SK-N-SH (cell line): ENCODE measurements at regions not wholly inside any gene's neighbourhood (a gene's known extent, or its start where the extent isn't known, plus 50 kb on each side); places are given as distances from the start of the nearest gene placed in this dataset.

Source experiments
- ELF1 ChIP-seq: IDR thresholded peaks from 2 replicates; pipeline ENCODE4 v1.4.0; 2012
- FOXM1 ChIP-seq: IDR thresholded peaks from 2 replicates; pipeline ENCODE4 v1.4.0; 2012; ENCODE audit warnings: low read depth, mild to moderate bottlenecking
- NFIC ChIP-seq: IDR thresholded peaks from 2 replicates; pipeline ENCODE4 v1.4.0; 2012; ENCODE audit warnings: borderline replicate concordance
- RCOR1 ChIP-seq: fragments of 150-350 bp; IDR thresholded peaks from 2 replicates; pipeline ENCODE4 v1.6.1; 2017; ENCODE audit warnings: antibody characterized with exemption, low read length
- SMC3 ChIP-seq: IDR thresholded peaks from 2 replicates; pipeline ENCODE4 v1.6.1; 2012; ENCODE audit warnings: low read depth, low read length, improper control_type of control experiment
- TF ChIP-seq, protein P1 (sequence below): fragments of 200-600 bp; sonication (generic); IDR thresholded peaks from 2 replicates; pipeline ENCODE4 v1.6.1; 2017; ENCODE audit warnings: antibody characterized with exemption, mild to moderate bottlenecking, moderate library complexity

- TF ChIP-seq, protein P1, sequence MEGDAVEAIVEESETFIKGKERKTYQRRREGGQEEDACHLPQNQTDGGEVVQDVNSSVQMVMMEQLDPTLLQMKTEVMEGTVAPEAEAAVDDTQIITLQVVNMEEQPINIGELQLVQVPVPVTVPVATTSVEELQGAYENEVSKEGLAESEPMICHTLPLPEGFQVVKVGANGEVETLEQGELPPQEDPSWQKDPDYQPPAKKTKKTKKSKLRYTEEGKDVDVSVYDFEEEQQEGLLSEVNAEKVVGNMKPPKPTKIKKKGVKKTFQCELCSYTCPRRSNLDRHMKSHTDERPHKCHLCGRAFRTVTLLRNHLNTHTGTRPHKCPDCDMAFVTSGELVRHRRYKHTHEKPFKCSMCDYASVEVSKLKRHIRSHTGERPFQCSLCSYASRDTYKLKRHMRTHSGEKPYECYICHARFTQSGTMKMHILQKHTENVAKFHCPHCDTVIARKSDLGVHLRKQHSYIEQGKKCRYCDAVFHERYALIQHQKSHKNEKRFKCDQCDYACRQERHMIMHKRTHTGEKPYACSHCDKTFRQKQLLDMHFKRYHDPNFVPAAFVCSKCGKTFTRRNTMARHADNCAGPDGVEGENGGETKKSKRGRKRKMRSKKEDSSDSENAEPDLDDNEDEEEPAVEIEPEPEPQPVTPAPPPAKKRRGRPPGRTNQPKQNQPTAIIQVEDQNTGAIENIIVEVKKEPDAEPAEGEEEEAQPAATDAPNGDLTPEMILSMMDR: no peak
- TF ChIP-seq ELF1 (no peak), RCOR1 (no peak), NFIC (no peak), FOXM1 (no peak), SMC3 (no peak)
These were observed 457.4 kb downstream of the MDFIC start for GRCh38 chr7:115379321-115379720.
